Muscle of back (tissue), 3 donors: ENCODE measurements at regions not wholly inside any gene's neighbourhood (a gene's known extent, or its start where the extent isn't known, plus 50 kb on each side); places are given as distances from the start of the nearest gene placed in this dataset.

Experiments
- DNase-seq, 3 donors: peaks; one replicate each; pipeline versions ENCODE4 v3.0.0 to v3.0.0-alpha.2; 2013

DNA sequence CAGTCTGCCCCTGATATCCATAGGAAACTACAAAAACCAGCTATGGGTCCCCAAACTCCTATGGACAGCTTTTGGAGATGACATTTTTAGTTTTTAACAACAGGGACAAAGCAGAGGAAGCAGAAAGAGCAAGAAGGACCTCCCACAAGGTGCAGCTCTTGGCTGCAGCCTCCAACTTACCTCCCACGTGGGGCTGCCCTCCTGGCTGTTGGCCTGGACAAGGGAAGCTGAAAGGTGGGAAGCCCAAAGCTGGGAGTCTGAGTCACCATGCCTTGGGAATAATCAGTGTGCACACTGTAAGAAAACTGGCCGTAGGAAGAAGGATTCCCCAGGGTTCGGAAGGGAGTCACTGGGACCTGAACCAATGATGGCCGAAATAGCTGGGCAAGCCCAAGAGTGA is 51.8 kb upstream of the PAX1 start:
- DNase-seq: no peak

DNA sequence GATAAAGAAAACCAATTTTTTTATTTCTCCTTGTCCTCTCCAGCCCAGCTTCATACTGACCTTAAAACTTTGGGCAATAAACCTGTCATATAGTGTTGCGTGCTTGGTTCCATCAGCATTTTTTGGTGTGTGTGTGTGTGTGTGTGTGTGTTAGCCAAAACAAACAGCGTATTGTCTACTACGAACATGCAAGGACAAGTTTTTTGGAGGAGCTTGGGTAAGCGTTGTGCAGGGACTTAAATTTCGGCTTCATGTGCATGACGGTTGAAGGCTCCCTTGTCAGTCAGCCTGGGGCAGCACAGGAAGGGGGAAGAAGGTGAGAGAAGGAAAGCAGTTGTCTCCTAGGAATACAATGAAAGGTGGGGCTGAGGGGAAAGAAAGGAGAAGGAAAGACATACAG is 62.0 kb upstream of the PAX1 start:
- DNase-seq: no peak

DNA sequence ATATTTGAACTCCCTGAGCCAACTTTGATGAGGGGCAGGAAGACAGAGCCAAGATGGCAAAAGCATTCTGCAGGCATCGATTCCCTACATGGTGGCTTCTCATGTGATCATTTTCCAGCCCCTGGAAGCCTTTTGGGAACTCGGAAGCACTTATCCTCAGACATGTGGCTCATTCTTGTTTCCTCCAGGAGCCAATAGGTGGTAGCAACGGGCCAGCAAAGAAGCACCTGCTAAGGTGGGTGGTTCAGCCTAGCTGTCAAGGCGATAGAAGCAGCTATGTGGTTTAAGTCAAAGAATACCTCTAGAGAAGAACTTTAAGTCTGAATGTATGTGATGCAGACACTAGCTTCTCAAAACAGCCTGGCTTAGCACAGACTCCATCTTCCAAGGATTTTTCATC is 64.9 kb upstream of the PAX1 start:
- DNase-seq: peak in 2 of 3 donors; percentile 3 to 11

DNA sequence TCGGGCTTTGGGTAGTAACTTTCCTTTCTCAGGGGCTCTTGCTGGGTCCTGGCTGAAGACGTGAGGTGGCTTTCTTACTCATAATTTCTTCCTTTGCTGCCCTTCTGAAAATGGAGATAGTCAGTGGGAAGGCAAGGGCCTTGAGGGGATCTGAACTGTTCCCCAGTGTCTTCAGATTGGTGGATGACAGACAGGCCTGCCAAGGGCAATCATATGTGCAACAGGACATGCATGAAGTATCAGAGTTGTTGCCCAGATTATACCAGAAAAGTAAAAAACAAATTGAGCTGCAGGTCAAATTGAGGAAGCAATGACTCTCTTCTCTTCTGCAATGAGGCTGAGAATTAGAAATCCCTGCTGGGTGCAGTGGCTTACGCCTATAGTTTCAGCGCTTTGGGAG is 71.6 kb upstream of the PAX1 start:
- DNase-seq: no peak

DNA sequence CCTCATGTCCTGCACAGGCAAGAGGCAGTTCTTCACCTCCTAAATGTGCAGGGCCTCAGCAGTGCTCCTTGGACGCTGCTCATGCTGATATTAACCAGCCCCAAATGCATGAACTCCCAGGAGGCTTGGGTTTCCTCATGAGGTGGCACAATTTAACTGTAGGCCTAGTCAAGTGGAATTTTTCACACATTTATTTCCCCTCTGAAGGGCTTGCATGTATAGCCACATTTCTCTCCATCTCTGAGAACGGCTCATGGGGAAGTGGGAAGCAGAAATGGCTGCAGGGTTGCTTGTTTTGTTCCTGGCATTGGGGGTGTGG is 72.8 kb upstream of the PAX1 start:
- DNase-seq: no peak

DNA sequence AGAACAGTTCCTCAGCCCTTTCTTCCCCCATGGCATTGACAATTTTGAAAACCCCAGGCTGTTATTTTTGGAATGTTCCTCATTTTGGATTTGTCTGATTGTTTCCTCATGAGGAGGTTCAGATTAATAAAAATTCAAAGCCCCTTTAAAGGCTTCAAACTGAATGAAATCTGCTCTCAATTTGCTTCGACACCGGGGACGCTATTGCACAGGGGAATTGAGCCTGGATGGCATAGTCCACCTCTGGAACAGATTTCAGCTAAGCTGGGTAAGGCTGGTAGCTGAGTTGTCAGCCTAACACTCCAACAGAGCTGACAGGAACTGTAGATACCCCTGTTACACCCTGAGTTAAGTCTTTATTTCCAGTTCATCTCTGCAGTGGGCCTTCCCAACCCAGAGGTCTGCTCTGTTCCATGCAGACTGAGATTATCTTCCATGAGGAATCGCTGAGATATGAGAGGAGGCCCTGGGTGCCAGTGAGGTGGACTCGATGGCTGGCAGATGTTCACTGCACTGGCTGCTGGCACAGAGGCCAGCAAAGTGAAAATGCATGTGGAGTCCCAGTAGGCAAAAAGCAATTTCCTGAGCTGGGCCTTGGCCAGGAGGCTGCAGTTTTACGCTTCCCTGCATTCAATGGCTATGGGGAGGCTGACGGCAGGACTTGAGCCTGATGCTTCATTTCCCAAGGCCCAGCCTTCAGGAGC is 73.3 kb upstream of the PAX1 start:
- no peak for DNase-seq

DNA sequence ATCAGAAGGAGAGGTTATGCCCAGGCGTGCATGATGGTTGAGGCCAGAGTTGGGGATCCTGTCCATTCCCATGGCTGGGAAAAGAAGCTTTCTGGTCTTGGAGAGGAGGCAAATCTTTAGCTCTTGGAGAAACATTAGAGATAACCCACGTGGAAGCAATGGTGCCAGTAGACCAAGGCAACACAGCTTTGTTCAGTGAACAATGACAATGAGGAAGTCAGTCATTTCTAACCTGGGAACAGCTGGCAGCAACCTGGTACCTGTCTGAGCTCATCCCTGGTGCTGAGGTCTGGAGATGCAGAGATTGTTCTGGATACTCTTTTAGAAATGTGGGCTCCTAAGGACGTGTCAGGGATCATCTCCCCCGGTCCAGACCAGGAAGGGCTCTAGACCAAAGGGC is 76.7 kb upstream of the PAX1 start:
- DNase-seq: no peak

DNA sequence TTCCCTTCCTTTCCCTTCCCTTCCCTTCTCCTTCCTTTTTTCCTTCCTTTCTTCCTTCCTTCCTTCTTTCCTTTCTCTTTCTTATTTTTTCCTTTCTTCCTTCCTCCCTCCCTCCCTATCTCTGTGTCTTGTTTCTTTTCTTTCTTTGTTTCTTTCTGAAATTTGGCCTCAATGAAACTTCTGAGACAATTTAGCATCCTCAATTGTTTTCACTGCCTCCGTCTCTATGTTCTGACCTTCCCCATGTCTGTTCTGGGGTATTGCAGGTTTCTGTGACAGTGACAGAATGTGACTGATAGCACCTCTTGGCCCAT is 81.7 kb upstream of the PAX1 start:
- no peak for DNase-seq

DNA sequence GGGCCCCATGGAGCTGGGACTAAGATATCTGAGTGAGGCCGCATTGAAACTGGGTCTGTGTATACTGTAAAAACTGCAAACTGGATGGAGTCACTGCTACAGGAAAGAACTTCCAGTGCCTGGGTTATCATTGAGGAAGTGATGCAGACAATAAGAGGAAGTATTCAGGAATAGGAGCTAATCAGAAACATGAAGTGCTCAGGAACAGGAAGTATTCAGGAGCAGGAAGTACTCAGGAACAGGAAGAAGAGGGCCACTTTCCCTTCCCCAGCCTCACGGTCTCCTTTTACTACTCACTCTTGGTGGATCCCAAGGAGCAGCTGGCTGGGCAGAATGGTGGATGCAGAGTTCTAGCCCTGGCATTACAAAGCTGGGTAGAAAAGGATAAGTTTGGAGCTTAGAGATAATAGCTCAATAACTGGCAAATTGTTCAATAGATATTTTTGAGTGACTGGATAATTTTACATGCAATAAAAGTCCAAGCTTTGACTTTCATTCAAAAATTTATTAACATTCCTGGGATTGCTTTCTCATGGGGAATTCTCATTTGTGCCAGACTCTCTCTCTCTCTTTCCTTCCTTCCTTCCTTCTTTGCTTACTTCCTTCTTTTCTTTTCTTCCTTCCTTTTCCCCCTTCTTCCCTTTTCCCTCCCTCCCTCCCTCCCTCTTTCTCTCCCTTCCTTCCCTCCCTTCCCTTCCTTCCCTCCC is 82.2 kb upstream of the PAX1 start:
- no peak for DNase-seq

DNA sequence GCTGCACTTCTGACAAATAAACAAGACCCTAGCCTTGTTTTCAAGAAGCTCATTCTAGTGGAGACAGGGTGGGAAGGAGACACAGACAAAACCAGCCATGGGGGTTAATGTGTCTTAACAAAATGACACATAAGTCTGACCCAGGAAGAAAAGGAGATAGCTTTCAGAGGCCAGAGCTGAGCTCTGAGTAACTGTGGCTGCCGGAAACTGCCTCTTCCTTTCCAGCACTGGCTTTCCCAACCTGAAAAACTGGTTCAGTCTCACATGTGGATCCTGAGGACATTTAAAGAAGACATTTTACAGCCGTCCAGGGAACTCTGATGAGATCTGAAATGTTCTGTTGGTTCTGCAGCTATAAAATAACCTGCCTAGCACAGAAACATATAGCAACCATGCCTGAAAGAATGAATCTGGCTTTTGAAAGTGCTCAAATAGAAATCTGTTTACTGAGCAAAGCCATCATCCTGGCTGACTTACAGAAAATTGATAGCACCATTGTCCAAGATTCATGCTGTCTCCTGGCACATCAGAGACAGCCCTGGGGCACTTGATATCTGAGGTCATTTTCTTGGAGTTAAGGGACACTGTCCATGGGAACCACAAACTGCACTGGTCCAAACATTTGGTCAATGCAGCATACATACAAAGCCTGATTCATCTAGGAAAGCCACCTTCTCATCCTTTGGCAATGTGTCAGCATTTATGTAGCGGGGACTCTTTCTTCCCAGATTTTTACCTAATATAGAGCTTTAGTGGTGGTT is 83.2 kb upstream of the PAX1 start:
- no peak for DNase-seq

DNA sequence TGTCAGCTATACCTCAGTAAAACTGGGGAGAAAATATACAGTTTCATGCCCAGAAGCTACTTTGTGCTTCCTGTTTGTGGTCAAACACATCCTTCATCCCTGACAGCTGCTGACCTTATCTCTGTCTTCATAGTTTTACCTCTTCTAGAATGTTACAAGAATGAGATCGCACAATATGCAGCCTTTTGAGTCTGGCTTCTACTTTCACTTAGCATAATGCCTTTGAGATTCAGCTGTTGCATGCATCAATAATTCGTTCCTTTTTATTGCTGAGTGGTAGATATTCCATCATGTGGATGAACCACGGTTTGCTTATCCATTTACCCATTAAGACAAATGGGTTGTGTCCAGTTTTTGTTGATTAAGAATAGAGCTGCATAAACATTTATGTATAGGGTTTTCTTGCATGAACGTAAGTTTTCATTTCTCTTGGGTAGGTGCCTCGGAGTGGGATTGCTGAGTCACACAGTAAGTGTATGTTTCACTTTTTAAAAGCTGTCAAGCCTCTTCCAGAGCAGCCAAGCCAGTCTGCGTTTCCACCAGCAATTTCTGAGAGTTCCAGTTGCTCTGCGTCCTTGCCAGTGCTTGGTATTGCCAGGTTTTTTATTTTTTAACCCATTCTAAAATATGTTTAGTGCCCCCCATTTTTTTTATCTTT is 86.6 kb upstream of the PAX1 start:
- DNase-seq: no peak

DNA sequence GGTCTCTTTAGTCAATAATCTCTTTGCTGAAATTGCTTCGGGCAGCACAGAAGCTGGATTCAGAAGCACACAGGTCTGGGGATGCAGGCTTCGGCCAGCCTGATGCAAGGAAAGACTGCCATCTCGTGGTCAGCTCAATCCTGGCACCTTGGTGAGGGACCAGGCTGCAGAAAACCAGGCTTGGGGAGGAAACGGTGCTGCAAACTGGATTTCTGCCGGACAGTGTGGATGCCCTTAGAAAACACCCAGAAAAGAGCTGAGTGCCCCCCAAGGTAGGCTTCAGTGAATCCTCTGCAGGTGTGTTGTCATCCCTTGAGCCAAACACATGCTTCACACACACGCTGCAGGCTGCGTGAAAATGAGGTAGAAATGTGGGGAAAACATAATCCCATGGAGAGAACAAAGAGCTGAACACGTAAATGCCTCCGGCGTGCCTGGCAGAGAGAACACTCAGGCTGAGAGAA is 89.8 kb upstream of the PAX1 start:
- peak; percentile 22 to 72 (median 56) for DNase-seq

DNA sequence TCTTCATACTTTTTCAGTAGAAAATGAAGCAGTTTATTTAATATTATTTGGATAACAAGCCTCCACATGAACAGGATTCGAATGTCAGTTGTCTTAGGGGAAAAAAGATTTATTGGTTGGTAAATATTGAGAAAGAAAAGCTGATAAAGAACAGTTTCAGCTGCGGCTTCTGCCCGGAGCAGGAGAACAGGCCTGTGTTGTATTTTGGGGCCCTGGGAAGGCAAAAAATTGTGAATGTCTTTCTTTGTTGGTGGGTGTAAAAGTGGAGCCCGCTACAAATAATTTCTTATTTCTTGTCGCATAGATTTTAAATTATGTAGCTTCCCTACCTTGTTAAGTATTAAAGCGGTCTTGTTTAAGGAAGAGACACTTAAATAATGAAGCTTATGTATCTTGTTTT is 90.5 kb upstream of the PAX1 start:
- no peak for DNase-seq

DNA sequence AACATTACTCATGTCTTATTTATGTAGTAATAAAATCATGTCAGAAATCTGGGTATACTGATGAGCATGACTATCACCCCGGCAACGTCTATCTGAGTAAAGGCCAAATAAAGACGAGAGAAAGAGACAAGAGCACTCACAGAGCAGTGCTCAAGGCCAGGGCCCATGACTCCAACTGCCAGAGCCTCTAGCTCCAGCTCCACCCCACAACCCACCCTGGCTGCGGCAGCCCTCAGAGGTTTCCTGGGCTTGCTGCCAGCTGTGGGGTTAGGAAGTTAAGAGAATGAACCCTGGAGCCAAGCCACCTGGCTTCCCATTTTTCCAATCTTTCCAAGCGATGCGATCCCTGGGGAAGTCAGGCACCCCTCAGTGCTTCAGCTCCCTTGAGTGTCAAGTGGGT is 92.0 kb upstream of the PAX1 start:
- DNase-seq: peak in 2 of 3 donors; percentile 7 to 14

DNA sequence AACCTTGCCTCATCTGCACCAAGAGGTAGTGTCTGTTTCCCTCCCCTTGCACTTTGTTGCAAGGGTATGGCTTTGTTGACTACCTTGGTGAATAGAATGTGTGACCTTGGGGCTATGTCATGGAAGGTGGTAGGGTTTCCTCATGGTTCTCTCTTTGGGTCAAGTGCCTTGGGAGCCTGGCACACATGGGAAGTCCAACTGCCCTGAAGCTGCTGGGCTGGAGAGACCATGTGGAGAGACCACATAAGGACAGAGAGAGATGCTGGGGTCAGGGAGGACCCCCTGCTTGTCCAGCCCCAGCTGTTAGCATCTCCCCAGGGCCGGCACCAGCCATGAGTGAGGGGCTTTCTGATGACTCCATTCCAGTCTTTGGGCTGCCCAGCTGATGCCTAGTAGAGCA is 95.5 kb upstream of the PAX1 start:
- no peak for DNase-seq

DNA sequence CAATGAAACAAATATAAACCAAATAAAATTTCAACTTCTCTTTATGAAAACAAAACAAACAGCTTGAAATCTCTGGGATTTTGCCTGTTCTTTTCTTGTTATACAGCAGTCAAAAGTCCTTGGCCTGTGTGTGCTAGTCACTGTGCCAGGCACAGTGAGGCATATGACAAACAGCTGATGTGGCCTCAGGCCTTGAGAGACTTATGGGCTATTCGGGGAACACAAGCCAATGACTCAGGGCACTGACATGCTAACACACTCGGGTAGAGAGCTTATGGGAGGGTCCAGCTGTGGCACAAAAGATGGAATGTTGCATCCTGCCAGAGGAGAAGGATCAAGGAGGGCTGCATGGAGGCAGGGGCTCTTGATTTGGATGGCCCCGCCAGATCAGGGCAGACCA is 95.4 kb upstream of the NKX2-2 start:
- no peak for DNase-seq

DNA sequence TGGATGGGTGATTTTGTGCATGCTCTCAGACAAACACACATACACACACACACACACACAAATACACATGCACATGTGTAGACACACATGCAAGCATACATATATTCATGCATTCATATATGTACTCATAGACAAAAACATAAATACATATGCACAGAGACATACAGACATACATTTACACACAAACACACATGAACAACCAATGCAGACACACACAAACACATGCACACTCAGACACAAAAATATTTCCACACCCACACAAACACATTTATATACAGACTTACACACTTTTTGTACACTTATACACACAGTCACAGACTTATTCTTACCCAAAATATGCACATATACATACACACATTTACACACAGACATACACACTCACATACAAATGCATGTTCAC is 94.9 kb upstream of the NKX2-2 start:
- no peak for DNase-seq

DNA sequence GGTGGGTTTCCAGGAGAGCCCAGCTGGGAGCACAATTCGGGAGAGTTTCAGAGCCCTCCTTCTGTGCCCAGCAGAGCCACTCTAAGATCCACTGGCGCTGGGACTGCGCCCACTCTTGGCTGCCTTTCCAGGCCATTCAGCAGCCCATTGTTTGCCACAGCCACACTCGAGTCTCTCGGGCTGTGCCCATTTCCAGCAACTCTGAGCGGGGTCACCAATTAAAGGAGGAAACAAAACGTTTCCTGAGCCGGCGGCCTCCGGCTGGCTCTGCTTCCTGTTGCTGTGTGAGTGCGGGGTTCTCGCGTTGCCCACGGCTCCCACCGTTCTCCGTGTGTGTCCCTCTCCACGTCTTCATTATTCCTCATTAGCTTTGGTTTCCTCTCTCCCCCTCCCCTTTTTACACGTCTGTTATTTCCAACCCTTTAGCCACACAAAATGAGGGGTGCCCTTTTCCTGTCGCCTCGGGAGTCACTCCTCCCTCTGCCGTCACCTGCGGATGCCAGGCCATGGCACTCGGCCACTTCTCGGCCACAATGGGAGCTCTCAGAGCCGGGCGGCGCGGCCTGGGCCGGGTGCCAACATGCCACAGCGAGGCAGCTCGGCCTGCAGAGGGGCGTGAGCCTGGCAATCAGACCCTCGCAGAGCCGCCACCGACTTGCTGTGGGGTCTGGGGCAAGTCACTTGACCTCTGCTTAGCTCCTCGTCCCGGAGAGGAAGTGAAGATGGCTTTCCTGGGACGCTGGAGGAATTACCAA is 94.3 kb upstream of the NKX2-2 start:
- DNase-seq: no peak

DNA sequence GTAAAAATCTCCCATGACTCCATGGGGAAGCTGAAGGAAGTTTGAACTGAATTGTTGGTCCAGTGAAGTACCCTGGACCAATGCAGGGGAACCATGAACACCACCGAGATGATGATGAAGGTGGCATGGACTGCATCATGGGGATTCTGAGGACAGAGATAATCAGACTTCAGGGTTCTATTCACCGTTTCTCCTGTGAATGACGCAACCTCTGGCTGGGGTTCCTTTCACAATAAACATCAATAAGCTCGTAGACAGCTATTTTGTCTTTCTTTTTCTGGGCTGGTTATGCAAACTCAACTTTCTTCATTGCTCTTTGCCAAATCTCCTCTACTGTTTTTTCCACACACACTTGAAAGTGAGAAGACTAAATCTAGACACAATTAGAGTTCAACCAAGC is 87.9 kb upstream of the NKX2-2 start:
- DNase-seq: no peak

DNA sequence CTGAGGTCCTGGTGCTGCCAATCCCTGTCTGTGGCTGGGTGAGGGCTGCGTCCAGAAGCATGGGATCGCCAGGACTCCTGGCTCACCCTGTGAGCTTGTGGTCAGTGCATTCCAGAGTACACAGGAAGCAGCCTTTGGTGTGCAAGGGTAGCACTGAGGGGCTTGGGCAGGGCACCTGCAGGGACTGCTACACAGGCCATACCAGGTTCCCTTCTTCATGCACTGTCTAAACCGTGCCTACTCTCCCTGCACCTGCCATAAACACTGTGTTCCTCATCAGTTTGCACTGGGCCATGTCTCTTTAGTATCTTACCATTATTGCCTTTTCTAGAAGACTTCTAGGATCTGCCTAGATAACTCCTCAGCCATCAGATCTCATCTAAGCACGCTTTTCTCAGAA is 72.8 kb upstream of the NKX2-2 start:
- DNase-seq: no peak

DNA sequence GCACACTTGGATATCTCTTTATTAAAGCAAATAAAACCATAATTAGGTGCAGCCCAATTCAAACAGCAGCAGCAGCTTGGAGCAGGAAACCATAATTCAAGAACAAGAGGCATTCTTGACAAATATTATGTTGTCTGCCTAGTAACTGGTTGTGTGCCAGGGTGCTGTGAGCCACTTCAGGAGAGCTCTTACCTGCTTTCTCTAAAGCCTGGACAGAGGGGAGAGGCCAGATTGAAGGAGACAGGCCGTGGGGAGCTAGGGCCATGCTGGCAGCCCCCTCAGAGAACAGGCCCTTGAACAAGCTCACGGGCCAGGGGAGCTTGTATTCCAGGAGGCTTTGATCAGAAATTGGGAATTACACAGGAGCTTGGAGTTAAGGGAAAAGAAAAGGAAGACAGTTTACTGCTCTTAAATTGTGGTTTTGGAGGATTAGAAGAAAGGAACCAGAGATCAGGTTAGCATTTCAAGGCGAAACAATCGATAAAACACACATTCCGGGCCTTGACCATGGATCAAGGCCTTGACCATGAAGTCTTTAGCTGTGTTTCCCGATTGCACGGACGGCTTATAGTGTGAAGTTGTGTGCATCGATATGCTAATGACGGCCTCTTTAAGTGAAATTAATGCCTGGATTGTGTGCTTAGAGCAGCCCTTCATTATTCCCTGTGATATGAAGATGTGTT is 69.8 kb upstream of the NKX2-2 start:
- DNase-seq: no peak

DNA sequence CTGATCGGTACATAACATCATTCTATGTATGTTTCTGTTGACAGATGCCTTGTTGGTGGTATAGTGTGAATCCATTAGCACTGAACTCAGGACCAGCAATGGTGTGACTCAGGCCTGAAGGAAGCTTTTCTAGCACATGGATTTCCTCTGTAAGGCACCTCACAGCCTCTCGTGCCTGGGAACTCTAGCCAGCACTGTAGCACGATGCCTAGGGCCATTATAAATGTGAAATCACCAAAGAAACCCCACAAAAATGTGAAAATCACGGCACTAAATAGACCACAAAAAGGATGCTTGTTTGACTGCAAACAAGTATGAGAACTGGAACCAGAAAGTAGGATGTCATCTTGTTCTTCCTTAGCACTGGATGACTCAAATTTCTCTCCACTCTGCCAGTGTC is 63.7 kb upstream of the NKX2-2 start:
- DNase-seq: no peak
